IMR-90 (cell line): ENCODE measurements at regions not wholly inside any gene's neighbourhood (a gene's known extent, or its start where the extent isn't known, plus 50 kb on each side); places are given as distances from the start of the nearest gene placed in this dataset.

Experiments
- ATAC-seq: fragments of 200-7000 bp; cut with Tn5 transposase; 2 replicates; pipeline ENCODE4 v1.9.1; 2020; ENCODE audit warnings: low read depth, mild to moderate bottlenecking, moderate library complexity
- BruUV-seq: library from RNA; stranded (reverse); fragments of 400-500 nt; replicated peaks from 2 replicates; lab custom pipeline; 2021; lab: Mats Ljungman, UMichigan
- CTCF ChIA-PET: fragments of 300-600 bp; formaldehyde crosslinking; extraction: SDS; loops from one replicate; lab custom pipeline; 2021; ENCODE audit warnings: antibody characterized with exemption; lab: Yijun Ruan, JAX
- POLR2A ChIA-PET: fragments of 300-600 bp; sonication (Branson Sonifier 250); formaldehyde crosslinking; loops from one replicate; lab custom pipeline; 2022; ENCODE audit warnings: antibody characterized with exemption; ENCODE audit not compliant: unreplicated experiment; lab: Charles Lee
- DNase-seq: peaks from one replicate; pipeline ENCODE4 v3.0.0; 2013
- H2AFZ ChIP-seq: replicated peaks from 2 replicates; pipeline ENCODE3; 2013; ENCODE audit warnings: low read length, mild to moderate bottlenecking; ENCODE audit not compliant: poor library complexity
- H2AK5ac ChIP-seq: 2 replicates; pipeline ENCODE4 v1.6.1; 2013; ENCODE audit warnings: low read depth, low read length, inconsistent platforms
- H2AK9ac ChIP-seq: replicated peaks from 2 replicates; pipeline ENCODE3; 2013; ENCODE audit warnings: mild to moderate bottlenecking, low read depth, low read length, moderate library complexity; ENCODE audit not compliant: poor library complexity
- H2BK120ac ChIP-seq: 2 replicates; pipeline ENCODE4 v1.6.1; 2013; ENCODE audit warnings: low read depth, low read length, inconsistent platforms
- H2BK15ac ChIP-seq: 3 replicates; pipeline ENCODE4 v1.6.1; 2013; ENCODE audit warnings: low read depth, low read length, inconsistent platforms
- H2BK20ac ChIP-seq: 2 replicates; pipeline ENCODE4 v1.6.1; 2013; ENCODE audit warnings: low read depth, mild to moderate bottlenecking, inconsistent platforms, low read length, moderate library complexity
- H2BK5ac ChIP-seq: 2 replicates; pipeline ENCODE4 v1.6.1; 2013; ENCODE audit warnings: mild to moderate bottlenecking, low read depth, low read length, inconsistent platforms; ENCODE audit not compliant: poor library complexity, severe bottlenecking
- H3K14ac ChIP-seq: replicated peaks from 2 replicates; pipeline ENCODE4 v1.6.1; 2013; ENCODE audit warnings: low read depth, low read length, inconsistent platforms
- H3K18ac ChIP-seq: 2 replicates; pipeline ENCODE4 v1.6.1; 2013; ENCODE audit warnings: low read depth, low read length, control low read depth
- H3K23ac ChIP-seq: 2 replicates; pipeline ENCODE4 v1.6.1; 2013; ENCODE audit warnings: low read depth, low read length, inconsistent platforms
- H3K27ac ChIP-seq: 2 replicates; pipeline ENCODE4 v1.5.1; 2013; ENCODE audit warnings: mild to moderate bottlenecking, control low read depth, low read length; ENCODE audit not compliant: insufficient read depth
- H3K27me3 ChIP-seq: 2 replicates; pipeline ENCODE4 v1.6.1; 2013; ENCODE audit warnings: low read length; ENCODE audit not compliant: control insufficient read depth, insufficient read depth
- H3K36me3 ChIP-seq: 2 replicates; pipeline ENCODE4 v1.6.1; 2013; ENCODE audit warnings: low read length, mixed read lengths; ENCODE audit not compliant: control insufficient read depth, insufficient read depth
- H3K4ac ChIP-seq: 2 replicates; pipeline ENCODE4 v1.6.1; 2013; ENCODE audit warnings: low read depth, low read length, inconsistent platforms
- H3K4me1 ChIP-seq: 2 replicates; pipeline ENCODE4 v1.6.1; 2013; ENCODE audit warnings: low read length, mixed read lengths; ENCODE audit not compliant: control insufficient read depth, insufficient read depth
- H3K4me2 ChIP-seq: 2 replicates; pipeline ENCODE4 v1.6.1; 2013; ENCODE audit warnings: low read depth, mild to moderate bottlenecking, control low read depth, low read length, moderate library complexity
- H3K4me3 ChIP-seq: 2 replicates; pipeline ENCODE4 v1.5.1; 2013; ENCODE audit warnings: low read depth, mild to moderate bottlenecking, control low read depth, low read length, moderate library complexity; ENCODE audit not compliant: insufficient read depth
- H3K56ac ChIP-seq: 2 replicates; pipeline ENCODE4 v1.6.1; 2013; ENCODE audit warnings: low read length, inconsistent platforms; ENCODE audit not compliant: insufficient read depth; ENCODE audit errors: extremely low read depth
- H3K79me1 ChIP-seq, 2 experiments: 2 replicates each; pipeline ENCODE4 v1.6.1; 2013; ENCODE audit warnings: low read length in 2 of 2, inconsistent platforms in 1 of 2, low read depth in 1 of 2
- H3K9ac ChIP-seq: 2 replicates; pipeline ENCODE4 v1.6.1; 2013; ENCODE audit warnings: low read depth, low read length, control low read depth
- H3K9me1 ChIP-seq: 2 replicates; pipeline ENCODE4 v1.6.1; 2013; ENCODE audit warnings: low read length, inconsistent platforms; ENCODE audit not compliant: insufficient read depth
- H3K9me3 ChIP-seq: 2 replicates; pipeline ENCODE4 v1.6.1; 2013; ENCODE audit warnings: low read length; ENCODE audit not compliant: control insufficient read depth, insufficient read depth
- H4K20me1 ChIP-seq: 2 replicates; pipeline ENCODE4 v1.6.1; 2013; ENCODE audit warnings: low read length, inconsistent platforms; ENCODE audit not compliant: insufficient read depth
- H4K5ac ChIP-seq: 2 replicates; pipeline ENCODE4 v1.6.1; 2013; ENCODE audit warnings: mild to moderate bottlenecking, low read depth, low read length, control low read depth
- H4K8ac ChIP-seq, 2 experiments: 2 replicates each; pipeline ENCODE4 v1.6.1; 2013; ENCODE audit warnings: low read depth in 2 of 2, low read length in 2 of 2, control low read depth in 1 of 2, inconsistent platforms in 1 of 2
- H4K91ac ChIP-seq: 2 replicates; pipeline ENCODE4 v1.6.1; 2013; ENCODE audit warnings: low read depth, low read length, inconsistent platforms; ENCODE audit not compliant: insufficient read depth
- BHLHE40 ChIP-seq: fragments of 150-350 bp; IDR thresholded peaks from 2 replicates; pipeline ENCODE4 v1.6.1; 2016; ENCODE audit warnings: mild to moderate bottlenecking, low read depth, low read length
- CEBPB ChIP-seq: IDR thresholded peaks from 2 replicates; pipeline ENCODE4 v1.6.1; 2012; ENCODE audit warnings: low read depth, low read length, improper control_type of control experiment
- NFE2L2 ChIP-seq: fragments of 150-350 bp; IDR thresholded peaks from 2 replicates; pipeline ENCODE4 v1.6.1; 2016; ENCODE audit warnings: low read depth, mild to moderate bottlenecking, low read length
- POLR2A ChIP-seq: IDR thresholded peaks from 2 replicates; pipeline ENCODE4 v1.6.1; 2012; ENCODE audit warnings: mild to moderate bottlenecking, low read depth, low read length
- RAD21 ChIP-seq: IDR thresholded peaks from 2 replicates; pipeline ENCODE4 v1.6.1; 2012; ENCODE audit warnings: low read length, improper control_type of control experiment
- RFX5 ChIP-seq: IDR thresholded peaks from 2 replicates; pipeline ENCODE4 v1.8.0; 2012; ENCODE audit warnings: low read depth, mild to moderate bottlenecking, low read length, moderate library complexity
- SMC3 ChIP-seq: fragments of 150-350 bp; IDR thresholded peaks from 2 replicates; pipeline ENCODE4 v1.6.1; 2016; ENCODE audit warnings: low read depth, mild to moderate bottlenecking, antibody characterized with exemption, low read length, moderate library complexity
- WGBS, 2 experiments: methylation state at CpG; one replicate each; pipeline versions ENCODE4 v1.1.5 to v1.1.7; 2013; ENCODE audit warnings: missing lambda C conversion rate in 2 of 2; ENCODE audit not compliant: insufficient read length in 1 of 2; ENCODE audit errors: extremely low coverage in 2 of 2; 5-methylcytosine and 5-hydroxymethylcytosine counted together
- dilution Hi-C: fragments of 300-500 bp; cut with HindIII; formaldehyde crosslinking; loops from one replicate; pipeline ENCODE4 v1.14.3; 2018; ENCODE audit warnings: low sequenced_read_pairs; ENCODE audit not compliant: unreplicated experiment
- in situ Hi-C: fragments of 300-500 bp; cut with MboI; formaldehyde crosslinking; loops from 3 replicates; pipeline ENCODE4 v1.14.3; 2019; ENCODE audit warnings: low sequenced_read_pairs, inconsistent platforms, mixed read lengths
- intact Hi-C: fragments of 100-400 bp; cut with micrococcal nuclease; formaldehyde crosslinking; loops from 2 replicates; pipeline ENCODE4 v1.10.0; 2022
- TF ChIP-seq, protein P1 (sequence below): conservative IDR thresholded peaks from 2 replicates; pipeline ENCODE4 v1.5.1; 2012; ENCODE audit warnings: mild to moderate bottlenecking, low read depth, low read length, improper control_type of control experiment
- TF ChIP-seq, protein P2 (sequence below): fragments of 150-350 bp; IDR thresholded peaks from 2 replicates; pipeline ENCODE4 v1.6.1; 2016; ENCODE audit warnings: low read depth, mild to moderate bottlenecking, low read length, moderate library complexity, borderline replicate concordance

DNA sequence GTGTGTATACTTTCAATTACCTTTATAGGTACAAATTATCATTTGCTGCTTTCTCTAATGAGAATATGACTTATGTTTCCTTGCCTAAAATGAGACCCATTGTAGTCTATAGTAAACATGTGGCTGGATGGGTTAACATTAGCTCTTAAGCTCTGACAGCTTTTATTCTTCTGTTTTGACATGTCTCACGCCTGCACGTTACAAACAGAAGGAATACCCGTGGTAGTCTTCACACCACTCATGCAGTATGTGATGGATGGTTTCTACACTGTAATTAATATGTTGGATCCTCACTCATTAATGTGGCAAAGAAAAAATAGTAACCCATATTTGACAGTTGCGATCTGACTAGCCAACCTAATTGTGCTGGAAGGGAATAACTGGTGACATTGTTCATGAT, 133.4 kb upstream of the MITF start:
- no peak overlapping the region for H2AK9ac ChIP-seq
- H3K4me3 ChIP-seq = no peak overlapping the region
- no peak overlapping the region for H3K4ac ChIP-seq
- ATAC-seq (no peak), DNase-seq (no peak)
- H3K4me1 ChIP-seq = no peaks in the 10 kb centered on the region
- no peak overlapping the region for H2BK20ac ChIP-seq
- no peaks in the 10 kb centered on the region for H3K36me3 ChIP-seq
- H4K91ac ChIP-seq = no peak overlapping the region
- no peak overlapping the region for H3K4me2 ChIP-seq
- H4K8ac ChIP-seq = no peak overlapping the region
- H3K79me1 ChIP-seq = no peaks in the 10 kb centered on the region
- H3K27me3 ChIP-seq = no peaks in the 10 kb centered on the region
- TF ChIP-seq RFX5 (no peak), NFE2L2 (no peak), RAD21 (no peak), SMC3 (no peak), BHLHE40 (no peak), CEBPB (no peak), POLR2A (no peak)
- TF ChIP-seq, protein P1, sequence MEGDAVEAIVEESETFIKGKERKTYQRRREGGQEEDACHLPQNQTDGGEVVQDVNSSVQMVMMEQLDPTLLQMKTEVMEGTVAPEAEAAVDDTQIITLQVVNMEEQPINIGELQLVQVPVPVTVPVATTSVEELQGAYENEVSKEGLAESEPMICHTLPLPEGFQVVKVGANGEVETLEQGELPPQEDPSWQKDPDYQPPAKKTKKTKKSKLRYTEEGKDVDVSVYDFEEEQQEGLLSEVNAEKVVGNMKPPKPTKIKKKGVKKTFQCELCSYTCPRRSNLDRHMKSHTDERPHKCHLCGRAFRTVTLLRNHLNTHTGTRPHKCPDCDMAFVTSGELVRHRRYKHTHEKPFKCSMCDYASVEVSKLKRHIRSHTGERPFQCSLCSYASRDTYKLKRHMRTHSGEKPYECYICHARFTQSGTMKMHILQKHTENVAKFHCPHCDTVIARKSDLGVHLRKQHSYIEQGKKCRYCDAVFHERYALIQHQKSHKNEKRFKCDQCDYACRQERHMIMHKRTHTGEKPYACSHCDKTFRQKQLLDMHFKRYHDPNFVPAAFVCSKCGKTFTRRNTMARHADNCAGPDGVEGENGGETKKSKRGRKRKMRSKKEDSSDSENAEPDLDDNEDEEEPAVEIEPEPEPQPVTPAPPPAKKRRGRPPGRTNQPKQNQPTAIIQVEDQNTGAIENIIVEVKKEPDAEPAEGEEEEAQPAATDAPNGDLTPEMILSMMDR = no peak
- TF ChIP-seq, protein P2, sequence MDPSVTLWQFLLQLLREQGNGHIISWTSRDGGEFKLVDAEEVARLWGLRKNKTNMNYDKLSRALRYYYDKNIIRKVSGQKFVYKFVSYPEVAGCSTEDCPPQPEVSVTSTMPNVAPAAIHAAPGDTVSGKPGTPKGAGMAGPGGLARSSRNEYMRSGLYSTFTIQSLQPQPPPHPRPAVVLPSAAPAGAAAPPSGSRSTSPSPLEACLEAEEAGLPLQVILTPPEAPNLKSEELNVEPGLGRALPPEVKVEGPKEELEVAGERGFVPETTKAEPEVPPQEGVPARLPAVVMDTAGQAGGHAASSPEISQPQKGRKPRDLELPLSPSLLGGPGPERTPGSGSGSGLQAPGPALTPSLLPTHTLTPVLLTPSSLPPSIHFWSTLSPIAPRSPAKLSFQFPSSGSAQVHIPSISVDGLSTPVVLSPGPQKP = no peak
- H2BK120ac ChIP-seq = no peak overlapping the region
- no peaks in the 10 kb centered on the region for H4K20me1 ChIP-seq
- dilution Hi-C loops (no loop called here), in situ Hi-C loops (no loop called here), intact Hi-C loops (no loop called here)
- WGBS, 2 experiments = no CpG with 5 or more reads among the region's 4 CpGs
- H3K23ac ChIP-seq = no peak overlapping the region
- H3K9me1 ChIP-seq = no peaks in the 10 kb centered on the region
- no peak overlapping the region for H2BK5ac ChIP-seq
- H4K5ac ChIP-seq = no peak overlapping the region
- H2AFZ ChIP-seq = no peak overlapping the region
- no TSS peak for BruUV-seq
- CTCF ChIA-PET = no interaction called here
- no peak overlapping the region for H3K27ac ChIP-seq
- H3K14ac ChIP-seq = no peak overlapping the region
- H2AK5ac ChIP-seq = no peak overlapping the region
- no peak overlapping the region for H3K18ac ChIP-seq
- no peaks in the 10 kb centered on the region for H3K9me3 ChIP-seq
- no peak overlapping the region for H2BK15ac ChIP-seq
- POLR2A ChIA-PET = no interaction called here
- H3K9ac ChIP-seq = no peak overlapping the region
- H3K56ac ChIP-seq = no peak overlapping the region
